DND-41 (cell line): ENCODE measurements at regions not wholly inside any gene's neighbourhood (a gene's known extent, or its start where the extent isn't known, plus 50 kb on each side); places are given as distances from the start of the nearest gene placed in this dataset.

Source experiments
- CTCF ChIP-seq: IDR thresholded peaks from 2 replicates; pipeline ENCODE4 v1.5.1; 2012; ENCODE audit warnings: borderline replicate concordance, low read length, moderate library complexity, mild to moderate bottlenecking; ENCODE audit not compliant: poor library complexity, severe bottlenecking; ENCODE audit errors: extremely low read depth
- EZH2 ChIP-seq: IDR thresholded peaks from 3 replicates; pipeline ENCODE4 v1.6.1; 2012; ENCODE audit warnings: borderline replicate concordance, low read depth, mild to moderate bottlenecking, moderate library complexity, low read length, inconsistent platforms; ENCODE audit not compliant: severe bottlenecking

GRCh38 chr16:7077636-7078035 lies 255.0 kb upstream of the RBFOX1 start:
- TF ChIP-seq CTCF, result no peak
- TF ChIP-seq EZH2, result no peak
